Stomach (tissue), 4 donors: ENCODE measurements at regions not wholly inside any gene's neighbourhood (a gene's known extent, or its start where the extent isn't known, plus 50 kb on each side); places are given as distances from the start of the nearest gene placed in this dataset.

ENCODE experiments used
- POLR2A ChIP-seq, 4 donors: fragments of 450-650 bp; IDR thresholded peaks; one replicate each; pipeline ENCODE4 v1.6.1; 2016; ENCODE audit warnings: antibody characterized with exemption in 4 of 4, control low read depth in 2 of 4, mild to moderate bottlenecking in 1 of 4, moderate library complexity in 1 of 4
- POLR2AphosphoS5 ChIP-seq, 3 donors: sonication (generic); formaldehyde crosslinking; IDR thresholded peaks; one replicate each; pipeline ENCODE4 v1.6.1; 2016; ENCODE audit warnings: antibody characterized with exemption in 3 of 3
- TF ChIP-seq, protein P1 (sequence below), 7 experiments: fragments of 450-650 bp in 4 of 7; fragments of 200-600 bp in 3 of 7; sonication (generic) in 3 of 7; IDR thresholded peaks; one replicate each; pipeline ENCODE4 v1.5.1; 2016 to 2019; ENCODE audit warnings: antibody characterized with exemption in 7 of 7, control low read depth in 2 of 7, mild to moderate bottlenecking in 1 of 7

GRCh38 chr12:17352164-17352563 lies 737.8 kb downstream of the RERGL start:
- no peak for TF ChIP-seq POLR2AphosphoS5 (IDR thresholded peaks at IDR 0.05)
- TF ChIP-seq, protein P1, sequence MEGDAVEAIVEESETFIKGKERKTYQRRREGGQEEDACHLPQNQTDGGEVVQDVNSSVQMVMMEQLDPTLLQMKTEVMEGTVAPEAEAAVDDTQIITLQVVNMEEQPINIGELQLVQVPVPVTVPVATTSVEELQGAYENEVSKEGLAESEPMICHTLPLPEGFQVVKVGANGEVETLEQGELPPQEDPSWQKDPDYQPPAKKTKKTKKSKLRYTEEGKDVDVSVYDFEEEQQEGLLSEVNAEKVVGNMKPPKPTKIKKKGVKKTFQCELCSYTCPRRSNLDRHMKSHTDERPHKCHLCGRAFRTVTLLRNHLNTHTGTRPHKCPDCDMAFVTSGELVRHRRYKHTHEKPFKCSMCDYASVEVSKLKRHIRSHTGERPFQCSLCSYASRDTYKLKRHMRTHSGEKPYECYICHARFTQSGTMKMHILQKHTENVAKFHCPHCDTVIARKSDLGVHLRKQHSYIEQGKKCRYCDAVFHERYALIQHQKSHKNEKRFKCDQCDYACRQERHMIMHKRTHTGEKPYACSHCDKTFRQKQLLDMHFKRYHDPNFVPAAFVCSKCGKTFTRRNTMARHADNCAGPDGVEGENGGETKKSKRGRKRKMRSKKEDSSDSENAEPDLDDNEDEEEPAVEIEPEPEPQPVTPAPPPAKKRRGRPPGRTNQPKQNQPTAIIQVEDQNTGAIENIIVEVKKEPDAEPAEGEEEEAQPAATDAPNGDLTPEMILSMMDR (IDR thresholded peaks at IDR 0.05), result no peak
- TF ChIP-seq POLR2A (IDR thresholded peaks at IDR 0.05), result no peak
